ENCODE measurements at regions not wholly inside any gene's neighbourhood (a gene's known extent, or its start where the extent isn't known, plus 50 kb on each side); places are given as distances from the start of the nearest gene placed in this dataset.

DNA sequence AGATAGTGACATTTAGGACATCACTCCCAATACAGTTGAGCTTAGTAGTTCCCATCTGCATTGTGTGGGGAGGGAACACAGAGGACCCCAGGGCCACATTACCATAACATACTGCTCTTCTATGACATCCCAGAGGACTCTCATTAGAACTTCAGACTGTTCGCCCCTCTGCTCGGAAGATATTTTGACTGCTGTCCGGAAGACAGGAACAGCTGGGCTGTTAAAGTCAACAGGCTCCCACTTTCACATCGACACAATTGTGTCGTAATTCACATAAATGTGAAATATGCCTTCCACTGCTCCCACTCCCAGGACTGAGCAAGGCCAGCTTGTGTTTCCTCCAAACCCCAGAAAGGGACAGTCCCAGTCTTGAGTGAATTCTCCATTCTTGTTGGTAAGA, 158.4 kb downstream of the SEC16B start:
- no peak overlapping the region for H3K9ac ChIP-seq (ENCODE audit: low read depth, low read length)
- H3K27me3 ChIP-seq (ENCODE audit: control insufficient read depth, insufficient read depth, low read length), result no peaks in the 10 kb centered on the region
- H3K4me3 ChIP-seq (ENCODE audit: low read depth, low read length), result no peak overlapping the region
- no peaks in the 10 kb centered on the region; the same call in 1 of the 2 replicates for H3K9me3 ChIP-seq (ENCODE audit: control insufficient read depth, insufficient read depth, low read length)
- H3K4me1 ChIP-seq (ENCODE audit: control insufficient read depth, insufficient read depth, low read length), result no peaks in the 10 kb centered on the region
- H3K36me3 ChIP-seq (ENCODE audit: control insufficient read depth, insufficient read depth, low read length), result no peaks in the 10 kb centered on the region
- no peak overlapping the region for H3K27ac ChIP-seq (ENCODE audit: low read depth, low read length)

DNA sequence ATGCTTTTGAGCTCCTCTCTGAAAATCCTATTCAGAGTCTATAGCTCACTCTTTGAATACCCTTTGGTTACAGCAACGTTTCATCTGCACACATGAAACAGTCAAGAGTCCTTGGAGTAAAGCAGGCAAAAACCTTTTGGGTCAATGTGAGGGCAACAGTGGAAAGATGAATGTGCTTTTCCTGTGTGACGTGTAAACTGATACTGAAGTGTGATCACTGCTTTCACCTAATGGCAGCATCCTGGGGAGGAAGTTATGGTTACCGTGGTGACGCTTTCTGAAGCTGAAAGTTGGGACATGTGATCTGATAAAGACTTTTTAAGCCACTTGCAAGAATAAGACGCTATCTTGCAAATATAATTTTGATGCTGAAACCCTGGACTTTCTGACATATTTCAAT, 160.0 kb downstream of the SEC16B start:
- H3K4me1 ChIP-seq (ENCODE audit: control insufficient read depth, insufficient read depth, low read length), result no peaks in the 10 kb centered on the region
- H3K27ac ChIP-seq (ENCODE audit: low read depth, low read length), result no peak overlapping the region
- no peaks in the 10 kb centered on the region for H3K27me3 ChIP-seq (ENCODE audit: control insufficient read depth, insufficient read depth, low read length)
- H3K36me3 ChIP-seq (ENCODE audit: control insufficient read depth, insufficient read depth, low read length), result no peaks in the 10 kb centered on the region
- H3K9me3 ChIP-seq (ENCODE audit: control insufficient read depth, insufficient read depth, low read length), result no peaks in the 10 kb centered on the region; the same call in 1 of the 2 replicates
- H3K4me3 ChIP-seq (ENCODE audit: low read depth, low read length), result no peak overlapping the region
- H3K9ac ChIP-seq (ENCODE audit: low read depth, low read length), result no peak overlapping the region

DNA sequence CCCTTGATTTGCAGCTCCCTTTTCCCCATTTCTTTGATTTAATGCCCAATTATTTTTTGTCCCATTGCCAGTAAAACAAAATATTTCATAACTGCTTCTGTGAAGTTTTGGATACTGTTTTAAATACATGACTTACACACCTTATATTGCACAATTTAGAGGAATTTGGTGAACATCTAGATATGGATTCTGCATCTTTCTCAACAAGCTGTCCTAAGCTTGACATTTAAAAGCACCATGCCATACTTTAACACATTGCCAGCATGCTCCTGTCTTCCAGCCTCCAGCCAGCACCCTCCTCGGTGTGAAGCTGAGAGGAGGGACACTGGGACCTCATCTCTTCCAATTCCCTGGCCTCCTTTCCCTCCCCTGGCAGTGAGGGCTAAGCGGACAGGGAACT, 167.6 kb downstream of the SEC16B start:
- Histone ChIP-seq H3K27ac (ENCODE audit: low read depth, low read length) (no peak overlapping the region), H3K27me3 (ENCODE audit: control insufficient read depth, insufficient read depth, low read length) (no peaks in the 10 kb centered on the region), H3K4me3 (ENCODE audit: low read depth, low read length) (no peak overlapping the region), H3K9me3 (ENCODE audit: control insufficient read depth, insufficient read depth, low read length) (peaks cover 4% of the 10 kb centered on the region; the same call in 1 of the 2 replicates), H3K4me1 (ENCODE audit: control insufficient read depth, insufficient read depth, low read length) (peaks cover 19% of the 10 kb centered on the region; the same call in 1 of the 2 replicates), H3K9ac (ENCODE audit: low read depth, low read length) (no peak overlapping the region), H3K36me3 (ENCODE audit: control insufficient read depth, insufficient read depth, low read length) (no peaks in the 10 kb centered on the region)

DNA sequence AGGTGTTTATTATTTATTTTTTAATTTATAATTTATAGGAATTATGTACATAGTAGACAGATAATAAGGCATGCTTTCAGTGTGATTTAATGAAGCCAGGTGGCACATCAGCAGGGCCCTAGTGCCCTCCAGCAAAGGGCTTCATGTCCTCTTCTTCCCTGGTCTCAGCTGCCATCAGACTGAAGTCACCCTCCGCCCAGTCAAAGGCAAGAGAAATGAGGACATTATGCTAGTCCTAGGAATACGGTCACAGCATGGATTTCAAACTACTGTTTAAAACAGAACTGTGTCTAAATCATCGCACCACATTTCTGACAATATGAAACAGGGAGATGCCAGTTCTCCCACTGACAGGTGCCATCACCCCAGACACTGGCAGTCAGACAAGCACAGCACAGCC, 168.1 kb downstream of the SEC16B start:
- no peak overlapping the region for H3K9ac ChIP-seq (ENCODE audit: low read depth, low read length)
- H3K4me3 ChIP-seq (ENCODE audit: low read depth, low read length), result no peak overlapping the region
- no peaks in the 10 kb centered on the region for H3K27me3 ChIP-seq (ENCODE audit: control insufficient read depth, insufficient read depth, low read length)
- no peak overlapping the region for H3K27ac ChIP-seq (ENCODE audit: low read depth, low read length)
- peaks cover 4% of the 10 kb centered on the region; the same call in 1 of the 2 replicates for H3K9me3 ChIP-seq (ENCODE audit: control insufficient read depth, insufficient read depth, low read length)
- no peaks in the 10 kb centered on the region for H3K36me3 ChIP-seq (ENCODE audit: control insufficient read depth, insufficient read depth, low read length)
- peaks cover 24% of the 10 kb centered on the region; the same call in 1 of the 2 replicates for H3K4me1 ChIP-seq (ENCODE audit: control insufficient read depth, insufficient read depth, low read length)

GRCh38 chr1:177800400-177801088, 169.3 kb downstream of the SEC16B start:
- H3K27ac ChIP-seq (ENCODE audit: low read depth, low read length), result no peak overlapping the region
- H3K4me1 ChIP-seq (ENCODE audit: control insufficient read depth, insufficient read depth, low read length), result peaks cover 24% of the 10 kb centered on the region; the same call in 1 of the 2 replicates
- H3K9ac ChIP-seq (ENCODE audit: low read depth, low read length), result no peak overlapping the region
- H3K27me3 ChIP-seq (ENCODE audit: control insufficient read depth, insufficient read depth, low read length), result no peaks in the 10 kb centered on the region
- H3K9me3 ChIP-seq (ENCODE audit: control insufficient read depth, insufficient read depth, low read length), result peaks cover 4% of the 10 kb centered on the region; the same call in 1 of the 2 replicates
- H3K36me3 ChIP-seq (ENCODE audit: control insufficient read depth, insufficient read depth, low read length), result no peaks in the 10 kb centered on the region
- H3K4me3 ChIP-seq (ENCODE audit: low read depth, low read length), result no peak overlapping the region

DNA sequence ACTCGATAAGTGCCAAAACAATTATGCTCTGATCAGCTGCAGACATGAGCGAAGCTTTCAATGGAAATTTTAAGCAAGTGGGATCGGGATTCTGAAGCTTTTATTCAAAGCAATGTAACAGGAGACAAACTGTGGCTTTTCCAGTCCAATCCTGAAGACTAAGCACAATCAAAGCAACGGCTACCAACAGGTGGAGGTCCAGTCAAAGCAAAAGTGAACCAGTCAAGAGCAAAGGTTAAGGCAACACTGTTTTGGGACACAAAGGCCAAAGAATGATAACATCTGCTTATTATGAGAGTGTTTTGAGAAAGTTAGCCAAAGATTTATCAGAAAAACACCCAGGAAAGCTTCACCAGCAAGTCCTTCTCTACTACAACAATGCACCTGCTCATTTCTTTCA, 170.1 kb downstream of the SEC16B start:
- Histone ChIP-seq H3K27ac (ENCODE audit: low read depth, low read length) (no peak overlapping the region), H3K9ac (ENCODE audit: low read depth, low read length) (no peak overlapping the region), H3K4me3 (ENCODE audit: low read depth, low read length) (no peak overlapping the region), H3K36me3 (ENCODE audit: control insufficient read depth, insufficient read depth, low read length) (no peaks in the 10 kb centered on the region), H3K27me3 (ENCODE audit: control insufficient read depth, insufficient read depth, low read length) (no peaks in the 10 kb centered on the region), H3K9me3 (ENCODE audit: control insufficient read depth, insufficient read depth, low read length) (peaks cover 4% of the 10 kb centered on the region; the same call in 1 of the 2 replicates), H3K4me1 (ENCODE audit: control insufficient read depth, insufficient read depth, low read length) (peaks cover 29% of the 10 kb centered on the region)

DNA sequence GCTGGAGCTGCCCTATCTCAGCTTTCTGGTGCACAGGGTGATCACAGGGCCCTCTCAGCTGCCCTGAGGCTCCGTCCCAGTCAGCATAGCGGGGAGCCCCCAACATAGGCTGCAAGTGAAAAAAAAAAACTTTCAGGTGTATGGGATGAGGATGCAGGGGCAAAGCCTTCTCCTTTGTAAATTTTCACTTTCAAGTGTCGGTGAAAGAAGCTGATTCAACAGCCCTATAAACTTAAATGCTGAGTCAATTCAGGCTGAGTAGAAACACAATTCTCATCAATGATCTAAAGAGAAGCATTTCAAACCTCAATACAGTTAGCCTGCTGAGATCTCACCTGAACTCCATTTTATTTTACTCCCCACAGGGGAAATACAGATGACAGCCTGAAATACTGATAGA, 171.2 kb downstream of the SEC16B start:
- Histone ChIP-seq H3K27ac (ENCODE audit: low read depth, low read length) (no peak overlapping the region), H3K9me3 (ENCODE audit: control insufficient read depth, insufficient read depth, low read length) (0 out of 2 replicates have a peak, but pooled peaks cover 4% of the 10 kb centered on the region), H3K4me3 (ENCODE audit: low read depth, low read length) (no peak overlapping the region), H3K27me3 (ENCODE audit: control insufficient read depth, insufficient read depth, low read length) (no peaks in the 10 kb centered on the region), H3K4me1 (ENCODE audit: control insufficient read depth, insufficient read depth, low read length) (peaks cover 39% of the 10 kb centered on the region), H3K36me3 (ENCODE audit: control insufficient read depth, insufficient read depth, low read length) (no peaks in the 10 kb centered on the region), H3K9ac (ENCODE audit: low read depth, low read length) (no peak overlapping the region)

- H3K4me1 ChIP-seq (ENCODE audit: control insufficient read depth, insufficient read depth, low read length), result peaks cover 41% of the 10 kb centered on the region
- H3K9ac ChIP-seq (ENCODE audit: low read depth, low read length), result no peak overlapping the region
- H3K9me3 ChIP-seq (ENCODE audit: control insufficient read depth, insufficient read depth, low read length), result peaks cover 9% of the 10 kb centered on the region; the same call in 1 of the 2 replicates
- no peak overlapping the region for H3K27ac ChIP-seq (ENCODE audit: low read depth, low read length)
- no peaks in the 10 kb centered on the region for H3K27me3 ChIP-seq (ENCODE audit: control insufficient read depth, insufficient read depth, low read length)
- H3K36me3 ChIP-seq (ENCODE audit: control insufficient read depth, insufficient read depth, low read length), result no peaks in the 10 kb centered on the region
- no peak overlapping the region for H3K4me3 ChIP-seq (ENCODE audit: low read depth, low read length)
Observed at GRCh38 chr1:177796561-177796960, 173.3 kb downstream of the SEC16B start.

DNA sequence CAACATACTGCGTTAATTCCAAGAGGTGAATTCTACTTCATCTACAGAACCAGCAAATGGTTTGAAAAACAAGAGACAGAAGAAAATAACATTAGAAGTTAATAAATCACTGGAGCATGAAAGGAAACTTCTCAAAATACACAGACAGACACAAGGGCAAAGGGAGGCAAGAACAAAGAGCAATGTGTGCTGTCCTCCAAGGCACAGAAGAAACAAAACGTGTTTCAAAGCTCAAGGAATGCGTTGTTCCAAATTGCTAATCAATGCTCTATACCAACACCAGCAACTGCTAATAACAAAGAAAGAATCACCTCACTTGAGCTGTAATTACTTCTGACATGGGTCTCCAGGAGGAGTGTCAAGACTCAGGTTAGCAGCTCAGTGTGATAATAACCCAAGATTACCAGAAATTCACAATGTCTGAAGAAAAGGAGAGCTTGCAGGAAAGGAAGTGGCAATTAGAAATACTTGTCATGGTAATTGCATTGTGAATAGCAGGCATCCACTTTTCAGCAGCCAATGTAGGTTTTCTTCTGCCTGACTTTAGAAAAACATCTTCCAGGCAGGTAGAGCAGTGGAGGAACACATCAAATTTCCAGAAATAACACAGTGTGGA, 175.4 kb downstream of the SEC16B start:
- H3K9ac ChIP-seq (ENCODE audit: low read depth, low read length), result no peak overlapping the region
- H3K4me3 ChIP-seq (ENCODE audit: low read depth, low read length), result 0 out of 2 replicates have a peak overlapping the region, but pooled peaks have one; percentile 8
- peak overlapping the region; percentile 67 for H3K27ac ChIP-seq (ENCODE audit: low read depth, low read length)
- H3K36me3 ChIP-seq (ENCODE audit: control insufficient read depth, insufficient read depth, low read length), result no peaks in the 10 kb centered on the region
- H3K4me1 ChIP-seq (ENCODE audit: control insufficient read depth, insufficient read depth, low read length), result peaks cover 32% of the 10 kb centered on the region
- H3K27me3 ChIP-seq (ENCODE audit: control insufficient read depth, insufficient read depth, low read length), result no peaks in the 10 kb centered on the region
- H3K9me3 ChIP-seq (ENCODE audit: control insufficient read depth, insufficient read depth, low read length), result peaks cover 9% of the 10 kb centered on the region; the same call in 1 of the 2 replicates

GRCh38 chr1:177793900-177794299, 176.0 kb downstream of the SEC16B start:
- H3K36me3 ChIP-seq (ENCODE audit: control insufficient read depth, insufficient read depth, low read length), result no peaks in the 10 kb centered on the region
- no peaks in the 10 kb centered on the region for H3K27me3 ChIP-seq (ENCODE audit: control insufficient read depth, insufficient read depth, low read length)
- 0 out of 2 replicates have a peak overlapping the region, but pooled peaks have one; percentile 8 for H3K4me3 ChIP-seq (ENCODE audit: low read depth, low read length)
- peak overlapping the region; percentile 67 for H3K27ac ChIP-seq (ENCODE audit: low read depth, low read length)
- H3K9ac ChIP-seq (ENCODE audit: low read depth, low read length), result no peak overlapping the region
- peaks cover 32% of the 10 kb centered on the region for H3K4me1 ChIP-seq (ENCODE audit: control insufficient read depth, insufficient read depth, low read length)
- H3K9me3 ChIP-seq (ENCODE audit: control insufficient read depth, insufficient read depth, low read length), result peaks cover 9% of the 10 kb centered on the region; the same call in 1 of the 2 replicates

DNA sequence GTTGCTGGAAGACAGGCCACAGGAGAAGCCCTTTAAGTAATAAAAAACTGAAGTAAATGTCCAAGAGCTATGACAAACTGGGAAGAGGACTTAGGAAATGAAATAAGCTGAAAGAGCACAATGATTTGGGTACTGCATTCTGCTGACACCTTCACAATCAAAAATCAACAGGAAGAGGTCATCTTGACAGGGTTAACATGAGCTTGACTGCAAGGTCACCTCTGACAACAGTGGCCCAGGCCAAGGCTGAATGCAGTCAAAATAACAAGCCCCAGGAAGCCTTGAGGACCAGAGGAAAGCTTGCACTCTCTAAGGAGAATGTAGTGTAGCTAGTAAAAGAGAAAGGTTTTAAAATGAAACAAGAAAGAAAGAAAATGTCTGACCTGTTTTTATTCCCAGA, 179.3 kb downstream of the SEC16B start:
- Histone ChIP-seq H3K27ac (ENCODE audit: low read depth, low read length) (no peak overlapping the region), H3K36me3 (ENCODE audit: control insufficient read depth, insufficient read depth, low read length) (no peaks in the 10 kb centered on the region), H3K4me3 (ENCODE audit: low read depth, low read length) (no peak overlapping the region), H3K9me3 (ENCODE audit: control insufficient read depth, insufficient read depth, low read length) (peaks cover 9% of the 10 kb centered on the region; the same call in 1 of the 2 replicates), H3K27me3 (ENCODE audit: control insufficient read depth, insufficient read depth, low read length) (no peaks in the 10 kb centered on the region), H3K4me1 (ENCODE audit: control insufficient read depth, insufficient read depth, low read length) (peaks cover 17% of the 10 kb centered on the region), H3K9ac (ENCODE audit: low read depth, low read length) (no peak overlapping the region)
